KOPT-K1 (cell line): ENCODE measurements at regions not wholly inside any gene's neighbourhood (a gene's known extent, or its start where the extent isn't known, plus 50 kb on each side); places are given as distances from the start of the nearest gene placed in this dataset.

Experiments used
- H3K27ac ChIP-seq: fragments of 200-600 bp; sonication (generic); 2 replicates; pipeline ENCODE4 v1.5.1; 2016; ENCODE audit warnings: antibody characterized with exemption, mild to moderate bottlenecking, low read depth, low read length; ENCODE audit not compliant: poor library complexity, severe bottlenecking
- H3K36me3 ChIP-seq: fragments of 200-600 bp; sonication (generic); 2 replicates; pipeline ENCODE4 v1.5.1; 2017; ENCODE audit warnings: antibody characterized with exemption, mild to moderate bottlenecking, low read length, moderate library complexity; ENCODE audit not compliant: insufficient read depth
- H3K9me3 ChIP-seq: fragments of 200-600 bp; sonication (generic); 2 replicates; pipeline ENCODE4 v1.5.1; 2017; ENCODE audit warnings: antibody characterized with exemption, low read length, mild to moderate bottlenecking; ENCODE audit not compliant: insufficient read depth, poor library complexity, severe bottlenecking

GRCh38 chr1:90526954-90527353, 190.1 kb downstream of the BARHL2 start:
- Histone ChIP-seq H3K9me3 (no peaks in the 10 kb centered on the region), H3K36me3 (no peaks in the 10 kb centered on the region), H3K27ac (no peak overlapping the region)

- Histone ChIP-seq H3K36me3 (no peaks in the 10 kb centered on the region), H3K9me3 (no peaks in the 10 kb centered on the region), H3K27ac (no peak overlapping the region)
Observed at GRCh38 chr1:90522432-90522831, 194.7 kb downstream of the BARHL2 start.

- no peaks in the 10 kb centered on the region for H3K9me3 ChIP-seq
- H3K27ac ChIP-seq = no peak overlapping the region
- no peaks in the 10 kb centered on the region for H3K36me3 ChIP-seq
Observed at GRCh38 chr1:90513956-90514355, 203.1 kb downstream of the BARHL2 start.

GRCh38 chr1:90512441-90512840, 204.7 kb downstream of the BARHL2 start:
- no peak overlapping the region for H3K27ac ChIP-seq
- H3K9me3 ChIP-seq = no peaks in the 10 kb centered on the region
- no peaks in the 10 kb centered on the region for H3K36me3 ChIP-seq

GRCh38 chr1:90510143-90510542, 207.0 kb downstream of the BARHL2 start:
- H3K27ac ChIP-seq = no peak overlapping the region
- no peaks in the 10 kb centered on the region for H3K36me3 ChIP-seq
- no peaks in the 10 kb centered on the region for H3K9me3 ChIP-seq

- Histone ChIP-seq H3K9me3 (no peaks in the 10 kb centered on the region), H3K27ac (no peak overlapping the region), H3K36me3 (no peaks in the 10 kb centered on the region)
Observed at GRCh38 chr1:90509225-90510048, 207.7 kb downstream of the BARHL2 start.

GRCh38 chr1:90508376-90509167, 208.5 kb downstream of the BARHL2 start:
- no peaks in the 10 kb centered on the region for H3K36me3 ChIP-seq
- H3K9me3 ChIP-seq = no peaks in the 10 kb centered on the region
- H3K27ac ChIP-seq = no peak overlapping the region

- no peak overlapping the region for H3K27ac ChIP-seq
- no peaks in the 10 kb centered on the region for H3K36me3 ChIP-seq
- H3K9me3 ChIP-seq = no peaks in the 10 kb centered on the region
Observed at GRCh38 chr1:90507173-90507572, 209.9 kb downstream of the BARHL2 start.

- H3K9me3 ChIP-seq = no peaks in the 10 kb centered on the region
- no peaks in the 10 kb centered on the region for H3K36me3 ChIP-seq
- no peak overlapping the region for H3K27ac ChIP-seq
Observed at GRCh38 chr1:90505806-90506205, 211.3 kb downstream of the BARHL2 start.

- H3K9me3 ChIP-seq = no peaks in the 10 kb centered on the region
- H3K27ac ChIP-seq = no peak overlapping the region
- no peaks in the 10 kb centered on the region for H3K36me3 ChIP-seq
Observed at GRCh38 chr1:90504509-90504908, 212.6 kb downstream of the BARHL2 start.

- no peaks in the 10 kb centered on the region for H3K36me3 ChIP-seq
- H3K27ac ChIP-seq = no peak overlapping the region
- H3K9me3 ChIP-seq = no peaks in the 10 kb centered on the region
Observed at GRCh38 chr1:90502696-90503095, 214.4 kb downstream of the BARHL2 start.

- Histone ChIP-seq H3K36me3 (no peaks in the 10 kb centered on the region), H3K27ac (no peak overlapping the region), H3K9me3 (no peaks in the 10 kb centered on the region)
Observed at GRCh38 chr1:90502194-90502593, 214.9 kb downstream of the BARHL2 start.

- Histone ChIP-seq H3K27ac (no peak overlapping the region), H3K36me3 (no peaks in the 10 kb centered on the region), H3K9me3 (no peaks in the 10 kb centered on the region)
Observed at GRCh38 chr1:90501281-90501680, 215.8 kb downstream of the BARHL2 start.

- no peaks in the 10 kb centered on the region for H3K36me3 ChIP-seq
- no peak overlapping the region for H3K27ac ChIP-seq
- no peaks in the 10 kb centered on the region for H3K9me3 ChIP-seq
Observed at GRCh38 chr1:90494748-90495282, 222.3 kb downstream of the BARHL2 start.

GRCh38 chr1:90488451-90488850, 228.7 kb downstream of the BARHL2 start:
- Histone ChIP-seq H3K27ac (no peak overlapping the region), H3K9me3 (no peaks in the 10 kb centered on the region), H3K36me3 (no peaks in the 10 kb centered on the region)
